ENCODE measurements at regions not wholly inside any gene's neighbourhood (a gene's known extent, or its start where the extent isn't known, plus 50 kb on each side); places are given as distances from the start of the nearest gene placed in this dataset.
"Not testable (repeated sequence)": the region's sequence is repeated elsewhere in the genome, so short reads cannot be mapped to it uniquely, and the experiment has no call there.

DNA sequence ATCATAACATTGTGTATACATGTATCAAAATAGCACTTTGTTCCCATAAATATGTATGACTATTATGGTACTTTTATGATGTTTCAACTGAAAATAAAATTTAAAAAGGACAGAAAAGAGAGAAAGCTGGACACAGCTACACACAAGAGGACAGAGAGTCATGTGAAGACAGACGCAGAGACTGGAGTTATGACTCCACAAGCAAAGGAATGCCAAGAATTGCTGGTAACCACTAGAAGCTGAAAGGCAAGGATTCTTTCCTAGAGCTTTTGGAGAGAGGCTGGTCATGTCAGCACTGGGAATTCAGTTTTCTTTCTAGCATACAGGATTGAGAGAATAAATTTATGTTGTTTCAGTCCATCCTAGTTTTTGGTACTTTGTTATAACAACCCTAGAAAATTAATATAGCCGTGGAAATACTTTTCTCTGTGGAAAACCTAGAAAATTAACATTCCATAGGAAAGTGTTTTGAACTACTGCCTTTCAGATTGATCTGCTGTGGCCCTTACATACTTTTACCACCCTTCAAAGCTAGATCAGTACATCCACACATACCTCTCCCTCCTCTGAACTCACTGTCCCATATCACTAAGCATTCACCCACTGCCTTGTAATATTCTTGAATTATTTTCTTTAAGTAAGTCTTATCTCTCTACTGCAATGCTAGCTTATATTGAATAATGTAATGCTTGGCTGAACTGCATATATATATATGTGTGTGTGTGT lies 575.3 kb downstream of the IPMK start:
- Histone ChIP-seq H4K20me1 (no peaks in the 10 kb centered on the region), H3K27ac (no peak overlapping the region), H3K4me1 (no peaks in the 10 kb centered on the region), H3K4me3 (no peak overlapping the region), H3K4me2 (no peak overlapping the region), H3K27me3 (no peaks in the 10 kb centered on the region), H3K9ac (no peak overlapping the region), H3K9me3 (no peaks in the 10 kb centered on the region), H3K36me3 (no peaks in the 10 kb centered on the region)
- TF ChIP-seq Cebpa-rat (IDR thresholded peaks at IDR 0.05): no peak

DNA sequence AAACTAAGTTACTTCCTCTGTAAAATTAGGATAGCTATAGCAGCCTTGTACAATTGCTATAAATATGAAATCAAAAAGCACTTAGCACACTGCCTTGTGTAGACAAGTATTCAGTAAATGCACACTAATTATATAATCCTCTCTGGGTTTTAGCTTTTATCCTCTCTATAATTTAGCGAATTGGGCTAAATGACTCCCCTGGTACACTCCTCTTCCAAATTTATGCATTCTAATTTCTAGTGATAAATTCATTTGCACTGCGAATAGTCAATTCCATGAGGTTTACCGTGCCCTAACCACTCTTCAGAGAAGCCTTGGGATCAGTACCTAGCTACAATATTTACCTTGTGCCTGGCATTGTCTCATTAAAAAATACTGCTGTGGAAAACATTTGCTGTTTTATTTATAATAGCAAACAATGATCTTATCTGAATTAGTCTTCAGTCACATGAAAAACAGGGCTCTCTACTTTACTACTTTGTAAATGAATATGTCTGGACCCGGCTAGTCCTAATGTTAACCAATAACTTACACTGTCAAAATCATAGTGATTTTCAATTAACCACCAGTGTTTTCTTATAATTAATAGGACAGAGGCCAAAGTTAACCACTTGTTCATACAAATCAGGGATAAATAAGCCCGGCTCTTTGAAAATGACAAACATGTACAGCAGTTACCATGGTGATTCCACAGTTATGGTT lies 577.9 kb downstream of the IPMK start:
- H3K9ac ChIP-seq: no peak overlapping the region
- no peaks in the 10 kb centered on the region for H4K20me1 ChIP-seq
- no peaks in the 10 kb centered on the region for H3K9me3 ChIP-seq
- no peaks in the 10 kb centered on the region for H3K4me1 ChIP-seq
- TF ChIP-seq Cebpa-rat (IDR thresholded peaks at IDR 0.05): no peak
- no peaks in the 10 kb centered on the region for H3K27me3 ChIP-seq
- no peak overlapping the region for H3K4me2 ChIP-seq
- no peak overlapping the region for H3K27ac ChIP-seq
- no peak overlapping the region for H3K4me3 ChIP-seq
- H3K36me3 ChIP-seq: no peaks in the 10 kb centered on the region

- H3K27ac ChIP-seq: no peak overlapping the region
- H4K20me1 ChIP-seq: no peaks in the 10 kb centered on the region
- H3K27me3 ChIP-seq: no peaks in the 10 kb centered on the region; the same call in 1 of the 2 replicates
- no peaks in the 10 kb centered on the region for H3K36me3 ChIP-seq
- TF ChIP-seq Cebpa-rat (IDR thresholded peaks at IDR 0.05): no peak
- no peaks in the 10 kb centered on the region for H3K4me1 ChIP-seq
- H3K4me3 ChIP-seq: no peak overlapping the region
- H3K9me3 ChIP-seq: no peaks in the 10 kb centered on the region
- no peak overlapping the region for H3K9ac ChIP-seq
- H3K4me2 ChIP-seq: no peak overlapping the region
Measured at GRCh38 chr10:57679916-57680315, 587.8 kb downstream of the IPMK start.

- H3K27me3 ChIP-seq: no peaks in the 10 kb centered on the region; the same call in 1 of the 2 replicates
- no peaks in the 10 kb centered on the region for H3K9me3 ChIP-seq
- no peak overlapping the region for H3K4me2 ChIP-seq
- no peaks in the 10 kb centered on the region for H3K36me3 ChIP-seq
- H3K27ac ChIP-seq: no peak overlapping the region
- H3K4me1 ChIP-seq: no peaks in the 10 kb centered on the region
- no peak overlapping the region for H3K4me3 ChIP-seq
- no peak for TF ChIP-seq Cebpa-rat (IDR thresholded peaks at IDR 0.05)
- no peaks in the 10 kb centered on the region for H4K20me1 ChIP-seq
- H3K9ac ChIP-seq: no peak overlapping the region
Measured at GRCh38 chr10:57675125-57675524, 592.6 kb downstream of the IPMK start.

- Histone ChIP-seq H3K36me3 (no peaks in the 10 kb centered on the region), H3K4me2 (no peak overlapping the region), H3K27me3 (no peaks in the 10 kb centered on the region), H3K27ac (no peak overlapping the region), H4K20me1 (no peaks in the 10 kb centered on the region), H3K9ac (no peak overlapping the region), H3K9me3 (no peaks in the 10 kb centered on the region), H3K4me3 (no peak overlapping the region), H3K4me1 (no peaks in the 10 kb centered on the region)
- no peak for TF ChIP-seq Cebpa-rat (IDR thresholded peaks at IDR 0.05)
Measured at GRCh38 chr10:57673446-57673960, 594.2 kb downstream of the IPMK start.

DNA sequence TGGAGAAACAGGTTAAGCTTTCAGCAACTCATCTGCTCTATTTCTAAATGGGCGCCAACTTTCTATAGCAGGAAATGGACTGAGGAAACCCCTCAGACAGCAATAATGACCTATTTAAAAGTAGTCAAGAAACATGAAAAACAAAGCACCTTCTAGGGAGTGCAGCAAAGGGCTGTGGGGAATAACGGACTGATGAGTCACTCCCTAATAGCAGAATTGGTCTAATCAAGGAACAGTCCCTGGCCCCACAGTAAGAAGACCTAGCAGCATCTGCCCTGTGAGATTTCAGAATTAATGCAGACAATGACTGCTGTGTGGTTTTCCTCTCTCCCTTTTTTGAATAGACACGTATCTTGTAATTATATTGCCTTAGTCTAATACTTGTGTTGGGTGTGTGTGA lies 602.9 kb downstream of the IPMK start:
- Histone ChIP-seq H3K27ac (no peak overlapping the region), H3K27me3 (no peaks in the 10 kb centered on the region)

DNA sequence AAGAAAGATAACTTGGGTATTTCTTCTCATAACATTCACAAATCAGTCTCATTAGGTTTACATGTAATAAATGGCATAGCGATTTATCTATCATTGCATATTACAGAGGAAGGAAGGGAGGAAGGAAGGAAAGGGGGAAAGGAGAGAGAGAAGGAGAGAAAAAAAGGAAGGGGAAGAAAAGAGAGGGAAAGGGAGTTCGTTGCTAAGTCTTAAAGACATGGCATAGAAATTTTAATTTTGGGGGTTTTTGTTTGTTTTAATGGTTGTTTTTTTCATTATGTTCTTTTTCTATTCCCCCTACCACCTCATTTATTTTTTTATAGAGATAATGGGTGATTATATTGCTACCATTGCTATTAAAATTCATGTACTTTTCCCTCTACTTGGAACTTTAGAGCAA lies 604.3 kb downstream of the IPMK start:
- no peaks in the 10 kb centered on the region for H3K4me1 ChIP-seq
- no peaks in the 10 kb centered on the region for H3K36me3 ChIP-seq
- H3K9ac ChIP-seq: no peak overlapping the region
- no peak for TF ChIP-seq Cebpa-rat (IDR thresholded peaks at IDR 0.05)
- H3K9me3 ChIP-seq: no peaks in the 10 kb centered on the region
- H3K27me3 ChIP-seq: no peaks in the 10 kb centered on the region
- no peak overlapping the region for H3K4me2 ChIP-seq
- no peaks in the 10 kb centered on the region for H4K20me1 ChIP-seq
- no peak overlapping the region for H3K27ac ChIP-seq
- H3K4me3 ChIP-seq: no peak overlapping the region

More for the DNA sequence above, 602.9 kb downstream of the IPMK start:
- Histone ChIP-seq H3K36me3 (no peaks in the 10 kb centered on the region), H3K4me2 (no peak overlapping the region), H3K9me3 (no peaks in the 10 kb centered on the region), H3K9ac (no peak overlapping the region), H4K20me1 (no peaks in the 10 kb centered on the region), H3K4me3 (no peak overlapping the region), H3K4me1 (no peaks in the 10 kb centered on the region)
- no peak for TF ChIP-seq Cebpa-rat (IDR thresholded peaks at IDR 0.05)

DNA sequence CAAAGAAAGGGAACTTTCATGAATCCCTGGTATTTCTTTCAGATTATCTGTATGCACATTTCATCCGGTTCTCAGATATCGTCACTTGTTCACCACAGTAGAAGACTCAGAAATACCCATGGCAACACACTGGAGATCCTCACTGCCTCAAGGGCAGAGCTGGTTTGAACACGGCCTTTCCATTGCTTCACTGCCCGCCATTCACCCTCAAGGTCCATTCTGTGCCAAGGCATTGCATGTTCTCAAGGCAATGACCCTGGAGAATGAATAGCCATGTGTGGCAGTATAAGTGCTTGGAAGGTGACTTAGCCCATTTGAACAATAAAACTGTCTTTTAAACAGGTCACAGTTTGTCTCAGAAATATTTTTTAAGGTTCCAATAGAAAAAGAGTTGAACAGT lies 606.5 kb downstream of the IPMK start:
- no peaks in the 10 kb centered on the region for H3K36me3 ChIP-seq

GRCh38 chr10:57657164-57657765 lies 610.4 kb downstream of the IPMK start:
- TF ChIP-seq Cebpa-rat (IDR thresholded peaks at IDR 0.05): no peak

More for the DNA sequence above, 606.5 kb downstream of the IPMK start:
- Histone ChIP-seq H3K27ac (no peak overlapping the region), H3K4me3 (no peak overlapping the region), H4K20me1 (no peaks in the 10 kb centered on the region), H3K4me2 (no peak overlapping the region), H3K9me3 (no peaks in the 10 kb centered on the region), H3K4me1 (no peaks in the 10 kb centered on the region), H3K27me3 (no peaks in the 10 kb centered on the region), H3K9ac (no peak overlapping the region)
- no peak for TF ChIP-seq Cebpa-rat (IDR thresholded peaks at IDR 0.05)

DNA sequence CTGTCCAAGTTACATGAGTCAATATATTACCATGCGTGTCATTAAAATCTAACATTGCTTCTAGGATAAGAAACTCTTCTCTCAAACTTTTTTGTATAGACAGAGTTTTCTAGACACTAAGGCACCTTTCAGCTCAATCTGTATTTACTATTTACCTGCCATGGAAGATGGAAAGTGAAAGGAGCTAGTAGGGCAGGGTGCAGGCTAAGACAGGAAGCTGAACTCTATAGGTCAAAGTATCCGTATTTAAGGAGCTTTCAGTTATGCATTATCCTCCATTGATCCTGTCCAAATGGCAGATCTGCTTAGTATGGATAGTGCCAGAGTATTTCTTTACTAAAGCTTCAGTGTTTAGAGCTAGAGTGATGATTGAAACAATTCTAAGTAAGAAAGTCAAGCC lies 612.8 kb downstream of the IPMK start:
- H3K9me3 ChIP-seq: no peaks in the 10 kb centered on the region
- H3K36me3 ChIP-seq: no peaks in the 10 kb centered on the region
- no peak overlapping the region for H3K27ac ChIP-seq
- no peaks in the 10 kb centered on the region for H3K4me1 ChIP-seq
- TF ChIP-seq Cebpa-rat (IDR thresholded peaks at IDR 0.05): no peak
- H3K9ac ChIP-seq: no peak overlapping the region
- H3K4me2 ChIP-seq: no peak overlapping the region
- no peaks in the 10 kb centered on the region for H3K27me3 ChIP-seq
- no peaks in the 10 kb centered on the region for H4K20me1 ChIP-seq
- H3K4me3 ChIP-seq: no peak overlapping the region

More at GRCh38 chr10:57657164-57657765, 610.4 kb downstream of the IPMK start:
- Histone ChIP-seq H3K36me3 (no peaks in the 10 kb centered on the region), H3K4me3 (no peak overlapping the region), H3K9me3 (no peaks in the 10 kb centered on the region), H3K9ac (no peak overlapping the region), H3K4me2 (no peak overlapping the region), H3K4me1 (no peaks in the 10 kb centered on the region), H3K27me3 (no peaks in the 10 kb centered on the region), H3K27ac (no peak overlapping the region), H4K20me1 (no peaks in the 10 kb centered on the region)

GRCh38 chr10:57645108-57645507 lies 622.6 kb downstream of the IPMK start:
- not testable (repeated sequence) for H3K4me2 ChIP-seq, H3K36me3 ChIP-seq, H3K9ac ChIP-seq, H3K27ac ChIP-seq, H4K20me1 ChIP-seq, H3K27me3 ChIP-seq, H3K9me3 ChIP-seq, H3K4me1 ChIP-seq, H3K4me3 ChIP-seq

Measured in BLaER1 (cell line).